CD4-positive, alpha-beta memory T cell (primary cell): ENCODE measurements at regions not wholly inside any gene's neighbourhood (a gene's known extent, or its start where the extent isn't known, plus 50 kb on each side); places are given as distances from the start of the nearest gene placed in this dataset.

ENCODE experiments used
- CTCF ChIA-PET: fragments of 350-600 bp; sonication (Branson Sonifier 250); formaldehyde crosslinking; loops from one replicate; lab custom pipeline; 2021; ENCODE audit warnings: inconsistent platforms; ENCODE audit not compliant: partially characterized antibody; lab: Charles Lee
- POLR2A ChIA-PET: fragments of 350-600 bp; sonication (Branson Sonifier 250); formaldehyde crosslinking; loops from one replicate; lab custom pipeline; 2021; ENCODE audit not compliant: partially characterized antibody; lab: Charles Lee
- DNase-seq, 5 donors: peaks; one replicate each; pipeline versions ENCODE4 v3.0.0 to v3.0.0-alpha.2; 2020 to 2022; ENCODE audit warnings: mixed read lengths in 1 of 5
- H3K27ac ChIP-seq: one replicate; pipeline ENCODE4 v1.7.0; 2013; ENCODE audit warnings: low read depth, low read length
- H3K27me3 ChIP-seq: 2 replicates; pipeline ENCODE4 v1.7.0; 2013; ENCODE audit warnings: mild to moderate bottlenecking, low read length, moderate library complexity; ENCODE audit not compliant: insufficient read depth
- H3K36me3 ChIP-seq: 2 replicates; pipeline ENCODE4 v1.7.0; 2013; ENCODE audit warnings: mild to moderate bottlenecking, low read length, moderate library complexity; ENCODE audit not compliant: insufficient read depth
- H3K4me1 ChIP-seq: 2 replicates; pipeline ENCODE4 v1.7.0; 2013; ENCODE audit warnings: mild to moderate bottlenecking, low read length, moderate library complexity; ENCODE audit not compliant: insufficient read depth
- H3K4me3 ChIP-seq, 2 donors: one replicate each; pipeline ENCODE4 v1.7.0; 2013; ENCODE audit warnings: low read length in 2 of 2, mild to moderate bottlenecking in 1 of 2
- H3K9me3 ChIP-seq, 2 donors: one replicate each; pipeline ENCODE4 v1.7.0; 2013; ENCODE audit warnings: low read length in 2 of 2, control low read depth in 1 of 2; ENCODE audit not compliant: control insufficient read depth in 1 of 2
- H3K27ac Mint-ChIP-seq, 7 donors: one replicate each; pipeline ENCODE4 v1.8.0; 2020 to 2021; ENCODE audit warnings: mixed read lengths in 7 of 7, mild to moderate bottlenecking in 6 of 7, inconsistent platforms in 3 of 7, moderate library complexity in 3 of 7
- H3K27me3 Mint-ChIP-seq, 2 donors: one replicate each; pipeline ENCODE4 v1.8.0; 2020 to 2021; ENCODE audit warnings: mixed read lengths in 2 of 2
- H3K36me3 Mint-ChIP-seq, 2 donors: one replicate each; pipeline ENCODE4 v1.8.0; 2020 to 2021; ENCODE audit warnings: mixed read lengths in 2 of 2, inconsistent platforms in 1 of 2, mild to moderate bottlenecking in 1 of 2
- H3K4me1 Mint-ChIP-seq, 4 donors: one replicate each; pipeline ENCODE4 v1.8.0; 2020 to 2021; ENCODE audit warnings: mixed read lengths in 4 of 4, mild to moderate bottlenecking in 1 of 4
- H3K4me3 Mint-ChIP-seq, 8 donors: one replicate each; pipeline ENCODE4 v1.8.0; 2020 to 2021; ENCODE audit warnings: mixed read lengths in 8 of 8, mild to moderate bottlenecking in 7 of 8, moderate library complexity in 6 of 8, inconsistent platforms in 3 of 8
- H3K9me3 Mint-ChIP-seq, 8 donors: one replicate each; pipeline ENCODE4 v1.8.0; 2020 to 2021; ENCODE audit warnings: mixed read lengths in 8 of 8, mild to moderate bottlenecking in 5 of 8, inconsistent platforms in 3 of 8, moderate library complexity in 1 of 8
- intact Hi-C: fragments of 100-400 bp; cut with micrococcal nuclease; formaldehyde crosslinking; loops from one replicate; pipeline ENCODE4 v1.15.1; 2023

GRCh38 chr18:25604894-25605597 lies 253.1 kb upstream of the ZNF521 start:
- H3K27me3 ChIP-seq, result no peaks in the 10 kb centered on the region
- H3K4me1 Mint-ChIP-seq, result no peaks in the 10 kb centered on the region
- H3K9me3 ChIP-seq, result no peaks in the 10 kb centered on the region
- peaks cover 0 to 9% (median 4%) of the 10 kb centered on the region in 8 donors for H3K9me3 Mint-ChIP-seq
- POLR2A ChIA-PET, result no interaction called here
- intact Hi-C loops, result no loop called here
- no peak overlapping the region for H3K4me3 ChIP-seq
- CTCF ChIA-PET, result no interaction called here
- H3K27me3 Mint-ChIP-seq, result no peaks in the 10 kb centered on the region
- no peak overlapping the region for H3K27ac Mint-ChIP-seq
- H3K36me3 Mint-ChIP-seq, result no peaks in the 10 kb centered on the region
- H3K36me3 ChIP-seq, result no peaks in the 10 kb centered on the region
- H3K4me1 ChIP-seq, result no peaks in the 10 kb centered on the region
- DNase-seq, result no peak
- no peak overlapping the region for H3K4me3 Mint-ChIP-seq
- no peak overlapping the region for H3K27ac ChIP-seq

DNA sequence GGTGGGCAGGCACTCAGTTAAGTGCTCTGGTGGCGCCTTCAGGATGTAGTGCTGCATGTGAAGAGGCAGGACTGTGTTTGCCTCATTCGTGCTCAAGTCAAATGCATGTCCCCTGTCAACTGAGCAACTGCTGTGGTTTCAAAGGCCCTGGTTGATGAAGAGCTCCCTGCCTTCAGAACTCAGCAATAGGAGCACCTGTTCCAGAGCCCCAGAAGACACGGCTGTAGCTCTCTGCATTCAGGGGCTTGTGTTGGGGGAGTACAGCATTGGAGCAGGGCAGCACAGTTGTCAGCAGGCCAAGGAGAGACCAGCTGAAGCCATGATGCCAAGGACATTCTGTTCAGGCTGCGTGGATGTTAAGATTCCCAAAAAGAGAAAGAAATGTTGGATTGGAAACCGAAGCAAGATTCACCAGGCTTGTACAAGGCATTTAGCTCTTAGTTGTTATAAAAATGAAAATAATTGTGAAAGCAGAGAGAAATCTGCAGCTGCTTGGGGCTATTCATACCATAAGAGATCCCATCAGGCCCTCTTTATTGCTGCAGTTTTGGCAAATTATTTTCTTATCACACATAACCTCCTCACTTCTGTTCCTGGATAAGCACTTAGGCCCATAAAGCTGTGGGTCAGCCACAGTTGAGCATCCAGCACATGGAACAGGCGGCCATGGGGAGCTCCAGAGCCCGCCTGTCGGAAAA lies 252.4 kb upstream of the ZNF521 start:
- DNase-seq, result no peak
- Mint-ChIP-seq H3K9me3 (peaks cover 0 to 9% (median 3%) of the 10 kb centered on the region in 8 donors), H3K27ac (no peak overlapping the region), H3K36me3 (no peaks in the 10 kb centered on the region), H3K27me3 (no peaks in the 10 kb centered on the region), H3K4me3 (no peak overlapping the region), H3K4me1 (no peaks in the 10 kb centered on the region)
- H3K36me3 ChIP-seq, result no peaks in the 10 kb centered on the region
- H3K4me3 ChIP-seq, result no peak overlapping the region
- CTCF ChIA-PET, result no interaction called here
- no peaks in the 10 kb centered on the region for H3K4me1 ChIP-seq
- POLR2A ChIA-PET, result no interaction called here
- H3K27ac ChIP-seq, result no peak overlapping the region
- intact Hi-C loops, result no loop called here
- H3K9me3 ChIP-seq, result no peaks in the 10 kb centered on the region
- H3K27me3 ChIP-seq, result no peaks in the 10 kb centered on the region

- intact Hi-C loops, result no loop called here
- Mint-ChIP-seq H3K27me3 (no peaks in the 10 kb centered on the region), H3K4me1 (no peaks in the 10 kb centered on the region), H3K36me3 (no peaks in the 10 kb centered on the region), H3K27ac (no peak overlapping the region), H3K9me3 (peaks cover 0 to 9% (median 3%) of the 10 kb centered on the region in 8 donors), H3K4me3 (no peak overlapping the region)
- Histone ChIP-seq H3K27ac (no peak overlapping the region), H3K36me3 (no peaks in the 10 kb centered on the region), H3K4me3 (no peak overlapping the region), H3K9me3 (no peaks in the 10 kb centered on the region), H3K4me1 (no peaks in the 10 kb centered on the region), H3K27me3 (no peaks in the 10 kb centered on the region)
- POLR2A ChIA-PET, result no interaction called here
- no peak for DNase-seq
- CTCF ChIA-PET, result no interaction called here
These were observed 247.5 kb upstream of the ZNF521 start for GRCh38 chr18:25599443-25599842.

DNA sequence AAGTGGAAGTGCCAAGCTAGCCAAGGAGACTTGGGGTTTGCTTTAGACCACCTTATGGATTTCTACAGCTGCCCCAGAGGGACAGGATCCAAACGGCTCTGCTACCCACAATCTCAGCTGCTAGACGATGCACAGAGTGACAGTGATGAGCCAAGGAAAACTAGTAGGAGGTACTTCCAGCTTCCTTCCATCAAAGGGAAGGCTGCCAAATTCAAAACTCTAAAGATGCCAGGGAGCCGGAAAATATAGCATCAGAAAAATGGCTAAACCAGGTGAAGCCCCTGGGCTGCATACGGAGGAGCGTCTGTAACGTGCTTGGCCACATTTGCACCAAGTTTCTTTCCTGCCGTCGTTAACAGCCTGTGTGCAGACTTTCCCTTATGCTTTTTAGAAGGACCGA lies 245.5 kb upstream of the ZNF521 start:
- ChIA-PET POLR2A (no interaction called here), CTCF (no interaction called here)
- Histone ChIP-seq H3K27me3 (no peaks in the 10 kb centered on the region), H3K4me3 (no peak overlapping the region), H3K36me3 (no peaks in the 10 kb centered on the region), H3K4me1 (no peaks in the 10 kb centered on the region), H3K27ac (no peak overlapping the region), H3K9me3 (no peaks in the 10 kb centered on the region)
- Mint-ChIP-seq H3K4me3 (no peak overlapping the region), H3K27me3 (no peaks in the 10 kb centered on the region), H3K4me1 (no peaks in the 10 kb centered on the region), H3K27ac (no peak overlapping the region), H3K9me3 (peaks cover 0 to 6% (median 3%) of the 10 kb centered on the region in 8 donors), H3K36me3 (no peaks in the 10 kb centered on the region)
- intact Hi-C loops, result no loop called here
- no peak for DNase-seq

- Mint-ChIP-seq H3K4me3 (no peak overlapping the region), H3K36me3 (no peaks in the 10 kb centered on the region), H3K27ac (no peak overlapping the region), H3K27me3 (no peaks in the 10 kb centered on the region), H3K4me1 (no peaks in the 10 kb centered on the region), H3K9me3 (peaks cover 0 to 3% (median 0%) of the 10 kb centered on the region in 8 donors)
- POLR2A ChIA-PET, result no interaction called here
- no peak for DNase-seq
- Histone ChIP-seq H3K4me3 (no peak overlapping the region), H3K4me1 (no peaks in the 10 kb centered on the region), H3K27me3 (no peaks in the 10 kb centered on the region), H3K36me3 (no peaks in the 10 kb centered on the region), H3K9me3 (no peaks in the 10 kb centered on the region), H3K27ac (no peak overlapping the region)
- CTCF ChIA-PET, result no interaction called here
- intact Hi-C loops, result no loop called here
These were observed 243.5 kb upstream of the ZNF521 start for GRCh38 chr18:25595274-25596060.

- intact Hi-C loops, result no loop called here
- no peaks in the 10 kb centered on the region for H3K9me3 ChIP-seq
- Mint-ChIP-seq H3K4me3 (no peak overlapping the region), H3K27me3 (no peaks in the 10 kb centered on the region), H3K27ac (no peak overlapping the region), H3K36me3 (no peaks in the 10 kb centered on the region), H3K4me1 (no peaks in the 10 kb centered on the region), H3K9me3 (peaks cover 0 to 3% (median 0%) of the 10 kb centered on the region in 8 donors)
- no peaks in the 10 kb centered on the region for H3K4me1 ChIP-seq
- DNase-seq, result no peak
- H3K27ac ChIP-seq, result no peak overlapping the region
- H3K27me3 ChIP-seq, result no peaks in the 10 kb centered on the region
- H3K4me3 ChIP-seq, result no peak overlapping the region
- POLR2A ChIA-PET, result no interaction called here
- H3K36me3 ChIP-seq, result no peaks in the 10 kb centered on the region
- CTCF ChIA-PET, result no interaction called here
These were observed 242.4 kb upstream of the ZNF521 start for GRCh38 chr18:25594351-25594750.

GRCh38 chr18:25592804-25593360 lies 240.9 kb upstream of the ZNF521 start:
- Mint-ChIP-seq H3K27me3 (no peaks in the 10 kb centered on the region), H3K4me3 (no peak overlapping the region), H3K4me1 (no peaks in the 10 kb centered on the region), H3K9me3 (peaks cover 0 to 10% (median 2%) of the 10 kb centered on the region in 8 donors), H3K27ac (no peak overlapping the region), H3K36me3 (no peaks in the 10 kb centered on the region)
- H3K36me3 ChIP-seq, result no peaks in the 10 kb centered on the region
- no peak overlapping the region for H3K27ac ChIP-seq
- H3K4me3 ChIP-seq, result no peak overlapping the region
- ChIA-PET POLR2A (no interaction called here), CTCF (no interaction called here)
- DNase-seq, result no peak
- no peaks in the 10 kb centered on the region for H3K4me1 ChIP-seq
- intact Hi-C loops, result no loop called here
- H3K27me3 ChIP-seq, result no peaks in the 10 kb centered on the region
- H3K9me3 ChIP-seq, result no peaks in the 10 kb centered on the region
